WTC11 (cell line): ENCODE measurements at regions not wholly inside any gene's neighbourhood (a gene's known extent, or its start where the extent isn't known, plus 50 kb on each side); places are given as distances from the start of the nearest gene placed in this dataset.

Source experiments
- ATAC-seq: fragments of 200-7000 bp; cut with Tn5 transposase; 2 replicates; pipeline ENCODE4 v1.10.0; 2021; ENCODE audit warnings: mild to moderate bottlenecking, moderate library complexity
- CTCF ChIA-PET: fragments of 300-600 bp; sonication (Branson Sonifier 250); formaldehyde crosslinking; loops from one replicate; lab custom pipeline; 2021; ENCODE audit warnings: antibody characterized with exemption; lab: Charles Lee
- POLR2A ChIA-PET: fragments of 350-600 bp; sonication (Branson Sonifier 250); formaldehyde crosslinking; loops from one replicate; lab custom pipeline; 2021; ENCODE audit warnings: antibody characterized with exemption; lab: Charles Lee
- DNase-seq: peaks from one replicate; pipeline ENCODE4 v3.0.0; 2021; ENCODE audit warnings: low spot score
- H3K27ac Mint-ChIP-seq: 2 replicates; pipeline ENCODE4 v1.8.0; 2021; ENCODE audit warnings: mixed read lengths
- H3K27me3 Mint-ChIP-seq: 2 replicates; pipeline ENCODE4 v1.8.0; 2021; ENCODE audit warnings: low read depth, mild to moderate bottlenecking, moderate library complexity, mixed read lengths
- H3K36me3 Mint-ChIP-seq: 2 replicates; pipeline ENCODE4 v1.8.0; 2021; ENCODE audit warnings: mixed read lengths
- H3K4me1 Mint-ChIP-seq: 2 replicates; pipeline ENCODE4 v1.8.0; 2022; ENCODE audit warnings: mixed read lengths
- H3K4me3 Mint-ChIP-seq: 2 replicates; pipeline ENCODE4 v1.8.0; 2021; ENCODE audit warnings: mild to moderate bottlenecking, moderate library complexity, mixed read lengths
- H3K9me3 Mint-ChIP-seq: 2 replicates; pipeline ENCODE4 v1.8.0; 2021; ENCODE audit warnings: mixed read lengths
- ARID4B ChIP-seq: sonication (generic); formaldehyde crosslinking; IDR thresholded peaks from 2 replicates; pipeline ENCODE4 v1.8.0; 2023; ENCODE audit warnings: missing genetic modification reagents, mild to moderate bottlenecking, borderline replicate concordance
- ATF6 ChIP-seq: sonication (generic); formaldehyde crosslinking; IDR thresholded peaks from 2 replicates; pipeline ENCODE4 v1.8.1; 2023; ENCODE audit warnings: mild to moderate bottlenecking, missing genetic modification reagents
- EMX1 ChIP-seq: fragments of 250-450 bp; sonication (Bioruptor Pico); IDR thresholded peaks from 2 replicates; pipeline ENCODE4 v1.8.0; 2021; ENCODE audit warnings: mild to moderate bottlenecking
- FOXP4 ChIP-seq: sonication (generic); formaldehyde crosslinking; IDR thresholded peaks from 2 replicates; pipeline ENCODE4 v1.8.0; 2022; ENCODE audit warnings: mild to moderate bottlenecking, missing genetic modification reagents
- JAZF1 ChIP-seq: fragments of 250-450 bp; sonication (Bioruptor Pico); IDR thresholded peaks from 2 replicates; pipeline ENCODE4 v1.9.0; 2021; ENCODE audit warnings: moderate library complexity, mild to moderate bottlenecking, inconsistent platforms
- JUN ChIP-seq: sonication (generic); formaldehyde crosslinking; IDR thresholded peaks from 2 replicates; pipeline ENCODE4 v1.8.0; 2023; ENCODE audit warnings: mild to moderate bottlenecking, missing genetic modification reagents
- NFATC4 ChIP-seq: fragments of 250-450 bp; sonication (Bioruptor Pico); IDR thresholded peaks from 2 replicates; pipeline ENCODE4 v1.9.0; 2021; ENCODE audit warnings: mild to moderate bottlenecking
- PRRX2 ChIP-seq: fragments of 250-450 bp; sonication (Bioruptor Pico); IDR thresholded peaks from 2 replicates; pipeline ENCODE4 v1.8.0; 2021; ENCODE audit warnings: mild to moderate bottlenecking
- STAT6 ChIP-seq: sonication (generic); formaldehyde crosslinking; conservative IDR thresholded peaks from 2 replicates; pipeline ENCODE4 v1.8.1; 2023; ENCODE audit warnings: mild to moderate bottlenecking, low read depth, missing genetic modification reagents, moderate library complexity
- USF1 ChIP-seq: sonication (generic); formaldehyde crosslinking; IDR thresholded peaks from 2 replicates; pipeline ENCODE4 v1.8.0; 2022; ENCODE audit warnings: mild to moderate bottlenecking, missing genetic modification reagents
- USF2 ChIP-seq: sonication (generic); formaldehyde crosslinking; IDR thresholded peaks from 2 replicates; pipeline ENCODE4 v1.8.1; 2023; ENCODE audit warnings: mild to moderate bottlenecking, missing genetic modification reagents, moderate library complexity
- ZBTB43 ChIP-seq: sonication (generic); formaldehyde crosslinking; IDR thresholded peaks from 2 replicates; pipeline ENCODE4 v1.8.1; 2023; ENCODE audit warnings: mild to moderate bottlenecking, missing genetic modification reagents
- ZMAT4 ChIP-seq: fragments of 250-450 bp; sonication (Bioruptor Pico); IDR thresholded peaks from 2 replicates; pipeline ENCODE4 v1.9.0; 2021; ENCODE audit warnings: mild to moderate bottlenecking
- ZNF121 ChIP-seq: sonication (generic); formaldehyde crosslinking; IDR thresholded peaks from 2 replicates; pipeline ENCODE4 v1.8.0; 2023; ENCODE audit warnings: missing genetic modification reagents

- TF ChIP-seq JAZF1 (CRISPR knock-in tag) (no peak), FOXP4 (no peak)
- ATAC-seq = no peak
- ChIA-PET CTCF (no interaction called here), POLR2A (no interaction called here)
- Mint-ChIP-seq H3K4me3 (no peak overlapping the region), H3K4me1 (peaks cover 10% of the 10 kb centered on the region), H3K27me3 (no peaks in the 10 kb centered on the region), H3K27ac (no peak overlapping the region), H3K9me3 (no peaks in the 10 kb centered on the region), H3K36me3 (no peaks in the 10 kb centered on the region)
- DNase-seq = no peak
These were observed 555.0 kb downstream of the MN1 start for GRCh38 chr22:27246558-27246957.

GRCh38 chr22:27247701-27248434, 553.7 kb downstream of the MN1 start:
- Mint-ChIP-seq H3K27me3 (no peaks in the 10 kb centered on the region), H3K36me3 (no peaks in the 10 kb centered on the region), H3K4me3 (no peak overlapping the region), H3K27ac (no peak overlapping the region; the same call in 1 of the 2 replicates), H3K9me3 (no peaks in the 10 kb centered on the region), H3K4me1 (peaks cover 10% of the 10 kb centered on the region)
- no peak for ATAC-seq
- ChIA-PET POLR2A (no interaction called here), CTCF (interaction anchor here (0.6 kb wide), 1 partner anchor 12 kb away, joined by 3 read pairs; no protein-coding TSS in a partner anchor)
- no peak for DNase-seq
- no peak for TF ChIP-seq USF1
- peak; percentile 62 for TF ChIP-seq USF2 (CRISPR knock-in tag)
- no peak for TF ChIP-seq EMX1 (CRISPR knock-in tag)
- no peak for TF ChIP-seq STAT6
- no peak for TF ChIP-seq NFATC4 (CRISPR knock-in tag)
- no peak for TF ChIP-seq JUN (CRISPR knock-in tag)
- no peak for TF ChIP-seq ZBTB43 (CRISPR knock-in tag)
- no peak for TF ChIP-seq ATF6 (CRISPR knock-in tag)

GRCh38 chr22:27250418-27250817, 551.1 kb downstream of the MN1 start:
- H3K27ac Mint-ChIP-seq = no peak overlapping the region
- CTCF ChIA-PET = no interaction called here
- TF ChIP-seq ZNF121 (CRISPR knock-in tag) (no peak), ZMAT4 (CRISPR knock-in tag) (no peak), PRRX2 (CRISPR knock-in tag) (no peak), ARID4B (CRISPR knock-in tag) (no peak)

More at GRCh38 chr22:27250418-27250817, 551.1 kb downstream of the MN1 start:
- ATAC-seq (no peak), DNase-seq (no peak)
- peaks cover 10% of the 10 kb centered on the region for H3K4me1 Mint-ChIP-seq
- peaks cover 1% of the 10 kb centered on the region for H3K36me3 Mint-ChIP-seq
- POLR2A ChIA-PET = interaction anchor here (0.7 kb wide), 1 partner anchor 79 kb away, joined by 3 read pairs; no protein-coding TSS in a partner anchor
- H3K9me3 Mint-ChIP-seq = peaks cover 6% of the 10 kb centered on the region
- H3K27me3 Mint-ChIP-seq = 0 out of 2 replicates have a peak, but pooled peaks cover 3% of the 10 kb centered on the region
- no peak overlapping the region for H3K4me3 Mint-ChIP-seq
